Loucy (cell line): ENCODE measurements at regions not wholly inside any gene's neighbourhood (a gene's known extent, or its start where the extent isn't known, plus 50 kb on each side); places are given as distances from the start of the nearest gene placed in this dataset.

Source experiments
- H2AFZ ChIP-seq: fragments of 200-600 bp; sonication (generic); 2 replicates; pipeline ENCODE4 v1.6.0; 2016; ENCODE audit warnings: antibody characterized with exemption, mild to moderate bottlenecking, low read length, moderate library complexity
- H3F3A ChIP-seq: fragments of 200-600 bp; 2 replicates; pipeline ENCODE4 v1.6.0; 2016; ENCODE audit warnings: antibody characterized with exemption, low read depth, mild to moderate bottlenecking
- H3K27me3 ChIP-seq: fragments of 200-600 bp; sonication (generic); 2 replicates; pipeline ENCODE4 v1.6.1; 2014; ENCODE audit warnings: low read length, mild to moderate bottlenecking; ENCODE audit not compliant: insufficient read depth, poor library complexity, severe bottlenecking
- H3K36me3 ChIP-seq: fragments of 200-600 bp; sonication (generic); 2 replicates; pipeline ENCODE4 v1.6.1; 2016; ENCODE audit warnings: low read length; ENCODE audit not compliant: insufficient read depth
- H3K4me1 ChIP-seq: fragments of 200-600 bp; sonication (generic); 2 replicates; pipeline ENCODE4 v1.5.1; 2014; ENCODE audit warnings: low read length, mild to moderate bottlenecking; ENCODE audit not compliant: insufficient read depth, poor library complexity, severe bottlenecking
- H3K4me2 ChIP-seq: fragments of 200-600 bp; sonication (generic); 2 replicates; pipeline ENCODE4 v1.6.0; 2014; ENCODE audit warnings: antibody characterized with exemption, low read length, low read depth, mild to moderate bottlenecking; ENCODE audit not compliant: poor library complexity, severe bottlenecking
- H3K4me3 ChIP-seq: fragments of 200-600 bp; sonication (generic); 2 replicates; pipeline ENCODE4 v1.5.1; 2014; ENCODE audit warnings: low read length, mild to moderate bottlenecking, mixed read lengths; ENCODE audit not compliant: poor library complexity, severe bottlenecking
- H3K79me2 ChIP-seq: fragments of 200-600 bp; sonication (generic); 2 replicates; pipeline ENCODE4 v1.6.1; 2014; ENCODE audit warnings: low read length; ENCODE audit not compliant: insufficient read depth
- H3K9ac ChIP-seq: fragments of 200-600 bp; sonication (generic); 2 replicates; pipeline ENCODE4 v1.6.0; 2014; ENCODE audit warnings: mild to moderate bottlenecking, low read depth, low read length, moderate library complexity; ENCODE audit not compliant: poor library complexity, severe bottlenecking
- H3K9me2 ChIP-seq: fragments of 200-600 bp; sonication (generic); replicated peaks from 2 replicates; pipeline ENCODE4 v1.6.1; 2016; ENCODE audit warnings: low read depth, low read length, mixed read lengths
- H3K9me3 ChIP-seq: fragments of 200-600 bp; sonication (generic); 2 replicates; pipeline ENCODE4 v1.6.1; 2014; ENCODE audit warnings: mild to moderate bottlenecking, antibody characterized with exemption, low read length, low read depth; ENCODE audit not compliant: insufficient read depth
- H4K20me1 ChIP-seq: fragments of 200-600 bp; sonication (generic); 2 replicates; pipeline ENCODE4 v1.6.0; 2014; ENCODE audit warnings: antibody characterized with exemption, low read length, mild to moderate bottlenecking; ENCODE audit not compliant: insufficient read depth, poor library complexity, severe bottlenecking
- EZH2phosphoT487 ChIP-seq: fragments of 200-600 bp; IDR thresholded peaks from 2 replicates; pipeline ENCODE4 v1.6.1; 2018; ENCODE audit warnings: antibody characterized with exemption, mild to moderate bottlenecking, moderate library complexity, borderline replicate concordance
- TF ChIP-seq, protein P1 (sequence below): fragments of 200-600 bp; sonication (generic); conservative IDR thresholded peaks from 2 replicates; pipeline ENCODE4 v1.5.1; 2014; ENCODE audit warnings: mild to moderate bottlenecking, antibody characterized with exemption, low read length

DNA sequence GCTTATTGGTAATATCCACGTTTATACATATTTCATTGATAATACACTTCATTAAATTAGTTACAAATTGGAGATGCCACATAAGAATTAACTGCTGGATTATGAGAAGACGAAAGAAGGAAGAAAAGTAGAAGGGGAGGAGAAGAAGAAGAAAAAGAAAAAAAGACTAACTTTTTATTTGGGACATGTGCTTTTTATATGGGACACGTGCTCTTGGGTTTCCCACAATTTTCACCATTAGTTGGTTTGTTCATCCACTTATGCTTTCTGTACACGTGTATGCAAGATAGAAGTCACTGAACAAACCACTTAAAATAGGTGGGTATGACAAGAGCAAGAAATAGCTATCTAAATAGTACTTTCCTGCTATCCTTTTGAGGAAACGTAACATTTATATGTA lies 98.6 kb downstream of the MRPS30 start:
- TF ChIP-seq, protein P1, sequence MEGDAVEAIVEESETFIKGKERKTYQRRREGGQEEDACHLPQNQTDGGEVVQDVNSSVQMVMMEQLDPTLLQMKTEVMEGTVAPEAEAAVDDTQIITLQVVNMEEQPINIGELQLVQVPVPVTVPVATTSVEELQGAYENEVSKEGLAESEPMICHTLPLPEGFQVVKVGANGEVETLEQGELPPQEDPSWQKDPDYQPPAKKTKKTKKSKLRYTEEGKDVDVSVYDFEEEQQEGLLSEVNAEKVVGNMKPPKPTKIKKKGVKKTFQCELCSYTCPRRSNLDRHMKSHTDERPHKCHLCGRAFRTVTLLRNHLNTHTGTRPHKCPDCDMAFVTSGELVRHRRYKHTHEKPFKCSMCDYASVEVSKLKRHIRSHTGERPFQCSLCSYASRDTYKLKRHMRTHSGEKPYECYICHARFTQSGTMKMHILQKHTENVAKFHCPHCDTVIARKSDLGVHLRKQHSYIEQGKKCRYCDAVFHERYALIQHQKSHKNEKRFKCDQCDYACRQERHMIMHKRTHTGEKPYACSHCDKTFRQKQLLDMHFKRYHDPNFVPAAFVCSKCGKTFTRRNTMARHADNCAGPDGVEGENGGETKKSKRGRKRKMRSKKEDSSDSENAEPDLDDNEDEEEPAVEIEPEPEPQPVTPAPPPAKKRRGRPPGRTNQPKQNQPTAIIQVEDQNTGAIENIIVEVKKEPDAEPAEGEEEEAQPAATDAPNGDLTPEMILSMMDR, result no peak
- no peak for TF ChIP-seq EZH2phosphoT487

DNA sequence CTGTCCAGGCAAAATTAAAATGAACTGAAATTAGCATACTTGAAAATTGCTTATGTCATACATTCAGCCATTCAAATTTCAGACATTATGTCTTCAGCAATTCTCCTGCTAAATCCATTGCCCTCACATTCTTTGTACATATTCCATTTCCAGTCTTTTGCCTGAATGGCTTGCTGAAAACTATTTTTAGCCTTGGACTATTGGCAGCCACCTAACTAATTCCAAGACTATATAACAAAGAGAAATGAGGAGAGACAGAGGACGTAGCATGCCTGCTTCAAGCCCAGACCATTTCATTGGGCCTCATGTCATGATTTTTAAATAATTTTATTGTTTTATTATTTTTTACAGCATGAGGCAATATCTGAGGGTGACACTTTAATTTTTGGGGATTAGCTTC lies 100.3 kb downstream of the MRPS30 start:
- H3K4me1 ChIP-seq, result no peaks in the 10 kb centered on the region
- H3K9me2 ChIP-seq, result no peaks in the 10 kb centered on the region
- no peaks in the 10 kb centered on the region for H3K79me2 ChIP-seq
- H3F3A ChIP-seq, result no peaks in the 10 kb centered on the region
- H2AFZ ChIP-seq, result no peak overlapping the region
- no peaks in the 10 kb centered on the region for H4K20me1 ChIP-seq
- H3K36me3 ChIP-seq, result no peaks in the 10 kb centered on the region
- no peak overlapping the region for H3K9ac ChIP-seq
- H3K4me2 ChIP-seq, result no peak overlapping the region
- H3K9me3 ChIP-seq, result no peaks in the 10 kb centered on the region
- H3K27me3 ChIP-seq, result no peaks in the 10 kb centered on the region
- H3K4me3 ChIP-seq, result no peak overlapping the region
- TF ChIP-seq, protein P1, result no peak
- TF ChIP-seq EZH2phosphoT487, result no peak

More for the DNA sequence above, 98.6 kb downstream of the MRPS30 start:
- Histone ChIP-seq H3K4me3 (no peak overlapping the region), H3K27me3 (no peaks in the 10 kb centered on the region), H3F3A (no peaks in the 10 kb centered on the region), H2AFZ (no peak overlapping the region), H3K9me3 (no peaks in the 10 kb centered on the region), H3K79me2 (no peaks in the 10 kb centered on the region), H3K4me2 (no peak overlapping the region), H3K9me2 (no peaks in the 10 kb centered on the region), H3K9ac (no peak overlapping the region), H3K4me1 (no peaks in the 10 kb centered on the region), H4K20me1 (no peaks in the 10 kb centered on the region), H3K36me3 (no peaks in the 10 kb centered on the region)

DNA sequence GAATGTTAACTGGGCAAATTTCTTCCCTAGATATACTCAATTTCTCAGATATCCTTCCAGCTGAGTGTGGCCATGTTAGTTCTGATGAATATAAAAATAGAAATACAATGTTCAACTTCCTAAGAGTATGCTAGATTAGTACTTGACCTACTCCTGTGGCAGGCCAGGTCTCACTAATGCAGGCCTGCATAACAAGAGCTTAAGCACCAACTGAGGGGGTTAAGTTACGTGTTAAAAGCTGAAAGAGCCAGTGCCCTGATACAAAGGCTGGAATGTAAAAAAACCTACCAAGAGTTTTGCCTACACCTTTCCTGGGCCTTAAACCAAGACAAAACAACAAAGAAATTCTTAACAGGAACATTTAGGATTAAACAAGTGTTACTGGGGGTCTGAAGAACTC lies 102.8 kb downstream of the MRPS30 start:
- no peaks in the 10 kb centered on the region for H3K4me1 ChIP-seq
- H4K20me1 ChIP-seq, result no peaks in the 10 kb centered on the region
- H2AFZ ChIP-seq, result no peak overlapping the region
- no peak overlapping the region for H3K4me2 ChIP-seq
- H3K27me3 ChIP-seq, result no peaks in the 10 kb centered on the region
- H3F3A ChIP-seq, result no peaks in the 10 kb centered on the region
- no peaks in the 10 kb centered on the region for H3K9me2 ChIP-seq
- no peaks in the 10 kb centered on the region for H3K79me2 ChIP-seq
- H3K9ac ChIP-seq, result no peak overlapping the region
- no peak for TF ChIP-seq EZH2phosphoT487
- TF ChIP-seq, protein P1, result no peak
- H3K9me3 ChIP-seq, result no peaks in the 10 kb centered on the region
- no peaks in the 10 kb centered on the region for H3K36me3 ChIP-seq
- no peak overlapping the region for H3K4me3 ChIP-seq
